Ishikawa (cell line): ENCODE measurements at regions not wholly inside any gene's neighbourhood (a gene's known extent, or its start where the extent isn't known, plus 50 kb on each side); places are given as distances from the start of the nearest gene placed in this dataset.

Experiments
- CEBPB ChIP-seq: IDR thresholded peaks from 2 replicates; pipeline ENCODE4 v1.6.1; 2012
- CREB1 ChIP-seq: IDR thresholded peaks from 2 replicates; pipeline ENCODE4 v1.6.1; 2012; ENCODE audit warnings: low read depth
- EGR1 ChIP-seq: IDR thresholded peaks from 2 replicates; pipeline ENCODE4 v1.6.1; 2012
- EP300 ChIP-seq: IDR thresholded peaks from 2 replicates; pipeline ENCODE4 v1.6.1; 2012; ENCODE audit warnings: borderline replicate concordance
- FOXM1 ChIP-seq: IDR thresholded peaks from 2 replicates; pipeline ENCODE4 v1.6.1; 2012; ENCODE audit warnings: low read depth, borderline replicate concordance
- NFIC ChIP-seq: IDR thresholded peaks from 2 replicates; pipeline ENCODE4 v1.6.1; 2012
- RAD21 ChIP-seq: IDR thresholded peaks from 2 replicates; pipeline ENCODE4 v1.6.1; 2012; ENCODE audit warnings: low read depth
- TAF1 ChIP-seq: IDR thresholded peaks from 2 replicates; pipeline ENCODE4 v1.6.1; 2012; ENCODE audit warnings: low read depth, mild to moderate bottlenecking
- ZBTB7A ChIP-seq: IDR thresholded peaks from 2 replicates; pipeline ENCODE4 v1.6.1; 2012; ENCODE audit warnings: low read depth
- TF ChIP-seq, protein P1 (sequence below): IDR thresholded peaks from 2 replicates; pipeline ENCODE4 v1.6.1; 2012
- TF ChIP-seq, protein P2 (sequence below): IDR thresholded peaks from 2 replicates; pipeline ENCODE4 v1.6.1; 2012

DNA sequence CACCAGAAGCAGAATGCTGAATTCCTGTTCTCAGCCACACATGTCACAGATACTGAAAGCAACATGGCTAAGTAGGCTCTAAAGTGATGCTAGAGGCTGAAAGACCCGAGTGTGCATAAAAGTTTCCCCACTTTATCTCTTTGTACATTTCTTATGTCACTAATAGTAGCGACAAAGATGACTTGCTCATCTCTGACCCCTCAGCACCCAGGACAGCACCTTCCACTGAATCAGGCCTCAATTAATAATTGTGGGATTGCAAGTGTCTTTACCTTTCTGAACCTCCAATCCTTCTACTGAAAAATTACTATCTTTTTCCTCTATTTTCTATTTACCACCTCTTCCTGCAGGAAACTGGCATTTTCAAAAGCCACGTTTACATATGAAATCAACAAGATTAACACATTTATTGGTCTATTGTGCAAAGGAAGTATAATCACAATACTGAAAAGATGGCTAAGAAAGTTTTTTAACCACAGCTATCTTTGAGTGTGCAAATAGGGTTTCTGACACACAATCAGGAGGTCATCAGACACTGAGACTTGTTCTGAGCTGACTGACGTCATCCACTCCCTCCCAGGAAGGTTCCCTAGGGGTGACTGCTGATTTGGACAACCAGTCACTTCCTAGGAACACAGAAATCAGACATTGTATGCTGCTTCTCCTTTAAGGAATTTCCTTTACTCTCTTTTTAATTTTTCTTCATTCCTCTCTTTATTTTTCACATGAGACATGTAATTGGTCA is 213.9 kb upstream of the ISX start:
- no peak for TF ChIP-seq EP300
- TF ChIP-seq TAF1 = no peak
- TF ChIP-seq CEBPB = no peak
- no peak for TF ChIP-seq CREB1
- no peak for TF ChIP-seq NFIC
- TF ChIP-seq, protein P1, sequence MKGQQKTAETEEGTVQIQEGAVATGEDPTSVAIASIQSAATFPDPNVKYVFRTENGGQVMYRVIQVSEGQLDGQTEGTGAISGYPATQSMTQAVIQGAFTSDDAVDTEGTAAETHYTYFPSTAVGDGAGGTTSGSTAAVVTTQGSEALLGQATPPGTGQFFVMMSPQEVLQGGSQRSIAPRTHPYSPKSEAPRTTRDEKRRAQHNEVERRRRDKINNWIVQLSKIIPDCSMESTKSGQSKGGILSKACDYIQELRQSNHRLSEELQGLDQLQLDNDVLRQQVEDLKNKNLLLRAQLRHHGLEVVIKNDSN = no peak
- TF ChIP-seq EGR1 = no peak
- TF ChIP-seq, protein P2, sequence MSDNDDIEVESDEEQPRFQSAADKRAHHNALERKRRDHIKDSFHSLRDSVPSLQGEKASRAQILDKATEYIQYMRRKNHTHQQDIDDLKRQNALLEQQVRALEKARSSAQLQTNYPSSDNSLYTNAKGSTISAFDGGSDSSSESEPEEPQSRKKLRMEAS = no peak
- TF ChIP-seq RAD21 = no peak
- no peak for TF ChIP-seq FOXM1
- no peak for TF ChIP-seq ZBTB7A
